Esophagus squamous epithelium (tissue), 4 donors: ENCODE measurements at regions not wholly inside any gene's neighbourhood (a gene's known extent, or its start where the extent isn't known, plus 50 kb on each side); places are given as distances from the start of the nearest gene placed in this dataset.
"Not testable (repeated sequence)": the region's sequence is repeated elsewhere in the genome, so short reads cannot be mapped to it uniquely, and the experiment has no call there.

Experiments used
- POLR2A ChIP-seq, 4 donors: fragments of 450-650 bp; IDR thresholded peaks; one replicate each; pipeline ENCODE4 v1.6.1; 2017; ENCODE audit warnings: antibody characterized with exemption in 4 of 4, mild to moderate bottlenecking in 4 of 4, moderate library complexity in 3 of 4
- TF ChIP-seq, protein P1 (sequence below), 6 experiments: fragments of 450-650 bp in 4 of 6; fragments of 200-600 bp in 2 of 6; sonication (generic) in 2 of 6; IDR thresholded peaks; one replicate each; pipeline ENCODE4 v1.5.1; 2016 to 2019; ENCODE audit warnings: antibody characterized with exemption in 6 of 6, mild to moderate bottlenecking in 4 of 6, moderate library complexity in 4 of 6

DNA sequence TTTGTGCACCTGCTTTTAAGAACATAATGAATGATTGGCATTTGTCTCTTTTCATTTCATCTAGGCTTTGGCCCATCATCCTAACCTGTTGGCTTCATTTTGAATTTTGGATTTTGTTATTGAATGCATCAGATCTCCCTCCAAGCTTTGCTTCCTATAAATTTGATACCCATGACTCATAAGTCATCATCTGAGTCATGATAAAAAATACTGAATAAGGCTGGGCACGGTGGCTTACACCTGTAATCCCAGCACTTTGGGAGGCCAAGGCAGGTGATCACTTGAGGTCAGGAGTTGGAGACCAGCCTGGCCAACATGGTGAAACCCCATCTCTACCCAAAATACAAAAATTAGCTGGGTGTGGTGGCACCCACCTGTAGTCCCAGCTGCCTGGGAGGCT is 139.5 kb upstream of the CRHR1 start:
- TF ChIP-seq, protein P1, sequence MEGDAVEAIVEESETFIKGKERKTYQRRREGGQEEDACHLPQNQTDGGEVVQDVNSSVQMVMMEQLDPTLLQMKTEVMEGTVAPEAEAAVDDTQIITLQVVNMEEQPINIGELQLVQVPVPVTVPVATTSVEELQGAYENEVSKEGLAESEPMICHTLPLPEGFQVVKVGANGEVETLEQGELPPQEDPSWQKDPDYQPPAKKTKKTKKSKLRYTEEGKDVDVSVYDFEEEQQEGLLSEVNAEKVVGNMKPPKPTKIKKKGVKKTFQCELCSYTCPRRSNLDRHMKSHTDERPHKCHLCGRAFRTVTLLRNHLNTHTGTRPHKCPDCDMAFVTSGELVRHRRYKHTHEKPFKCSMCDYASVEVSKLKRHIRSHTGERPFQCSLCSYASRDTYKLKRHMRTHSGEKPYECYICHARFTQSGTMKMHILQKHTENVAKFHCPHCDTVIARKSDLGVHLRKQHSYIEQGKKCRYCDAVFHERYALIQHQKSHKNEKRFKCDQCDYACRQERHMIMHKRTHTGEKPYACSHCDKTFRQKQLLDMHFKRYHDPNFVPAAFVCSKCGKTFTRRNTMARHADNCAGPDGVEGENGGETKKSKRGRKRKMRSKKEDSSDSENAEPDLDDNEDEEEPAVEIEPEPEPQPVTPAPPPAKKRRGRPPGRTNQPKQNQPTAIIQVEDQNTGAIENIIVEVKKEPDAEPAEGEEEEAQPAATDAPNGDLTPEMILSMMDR (IDR thresholded peaks at IDR 0.05): not testable (repeated sequence)
- not testable (repeated sequence) for TF ChIP-seq POLR2A (IDR thresholded peaks at IDR 0.05)
